ENCODE measurements at regions not wholly inside any gene's neighbourhood (a gene's known extent, or its start where the extent isn't known, plus 50 kb on each side); places are given as distances from the start of the nearest gene placed in this dataset.

GRCh38 chr3:177837951-177838655, 640.8 kb upstream of the TBL1XR1 start:
- H3K4me3 ChIP-seq (ENCODE audit: low read depth, low read length), result no peak overlapping the region
- no peaks in the 10 kb centered on the region for H3K9me3 ChIP-seq (ENCODE audit: control insufficient read depth, insufficient read depth, low read length)
- POLR2A ChIA-PET, result no interaction called here
- DNase-seq (ENCODE audit: low read depth, low spot score), result no peak
- H3K27me3 ChIP-seq (ENCODE audit: control insufficient read depth, insufficient read depth, low read length), result no peaks in the 10 kb centered on the region
- H3K27ac ChIP-seq (ENCODE audit: low read depth, low read length), result no peak overlapping the region
- CTCF ChIA-PET, result interaction anchor here (0.6 kb wide), 1 partner anchor 247 kb away, joined by 3 read pairs; no protein-coding TSS in a partner anchor
- no peak for TF ChIP-seq CTCF (IDR thresholded peaks at IDR 0.05; ENCODE audit: low read depth, low read length)

DNA sequence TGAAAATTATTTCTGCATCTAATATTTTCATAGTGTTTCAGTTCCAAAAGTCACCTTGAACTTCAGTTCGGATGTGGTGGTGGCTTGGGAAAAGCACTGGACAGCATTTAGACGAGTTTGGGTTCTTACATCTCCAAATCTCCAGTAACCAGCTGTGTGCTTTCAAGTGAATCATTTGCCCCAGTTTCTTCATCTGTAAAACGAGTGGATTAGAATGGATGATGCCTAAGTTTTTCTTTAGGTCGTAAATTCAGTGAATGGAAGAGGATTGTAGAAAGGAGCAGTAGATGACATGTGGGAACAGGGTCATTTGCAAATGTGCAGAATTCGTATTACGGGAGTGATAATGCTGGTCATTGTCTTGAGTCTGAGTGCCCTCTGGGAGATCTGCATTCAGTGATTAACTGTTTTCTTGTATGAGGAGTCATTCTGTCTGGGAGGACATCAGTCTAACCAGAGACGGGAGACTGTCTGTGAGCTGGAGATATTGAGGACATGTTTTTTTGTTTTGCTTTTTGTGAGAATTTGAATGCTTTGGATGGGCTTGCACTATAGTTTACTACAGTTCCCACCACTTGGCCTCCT, 641.6 kb upstream of the TBL1XR1 start:
- Histone ChIP-seq H3K27me3 (ENCODE audit: control insufficient read depth, insufficient read depth, low read length) (no peaks in the 10 kb centered on the region), H3K27ac (ENCODE audit: low read depth, low read length) (no peak overlapping the region), H3K4me3 (ENCODE audit: low read depth, low read length) (no peak overlapping the region), H3K9me3 (ENCODE audit: control insufficient read depth, insufficient read depth, low read length) (no peaks in the 10 kb centered on the region)
- DNase-seq (ENCODE audit: low read depth, low spot score), result no peak
- TF ChIP-seq CTCF (IDR thresholded peaks at IDR 0.05; ENCODE audit: low read depth, low read length), result no peak
- CTCF ChIA-PET, result interaction anchor here (0.6 kb wide), 1 partner anchor 246 kb away, joined by 3 read pairs; no protein-coding TSS in a partner anchor
- POLR2A ChIA-PET, result no interaction called here

- Histone ChIP-seq H3K9me3 (ENCODE audit: control insufficient read depth, insufficient read depth, low read length) (no peaks in the 10 kb centered on the region), H3K27me3 (ENCODE audit: control insufficient read depth, insufficient read depth, low read length) (no peaks in the 10 kb centered on the region), H3K4me3 (ENCODE audit: low read depth, low read length) (no peak overlapping the region), H3K27ac (ENCODE audit: low read depth, low read length) (no peak overlapping the region)
- POLR2A ChIA-PET, result no interaction called here
- CTCF ChIA-PET, result no interaction called here
- no peak for TF ChIP-seq CTCF (IDR thresholded peaks at IDR 0.05; ENCODE audit: low read depth, low read length)
- DNase-seq (ENCODE audit: low read depth, low spot score), result no peak
Measured at GRCh38 chr3:177842302-177842701, 645.0 kb upstream of the TBL1XR1 start.

GRCh38 chr3:177842743-177843734, 645.8 kb upstream of the TBL1XR1 start:
- CTCF ChIA-PET, result no interaction called here
- no peak overlapping the region for H3K4me3 ChIP-seq (ENCODE audit: low read depth, low read length)
- TF ChIP-seq CTCF (IDR thresholded peaks at IDR 0.05; ENCODE audit: low read depth, low read length), result no peak
- H3K27me3 ChIP-seq (ENCODE audit: control insufficient read depth, insufficient read depth, low read length), result no peaks in the 10 kb centered on the region
- POLR2A ChIA-PET, result interaction anchor here (0.6 kb wide), 1 partner anchor 11 kb away, joined by 3 read pairs; no protein-coding TSS in a partner anchor
- H3K27ac ChIP-seq (ENCODE audit: low read depth, low read length), result no peak overlapping the region
- no peak for DNase-seq (ENCODE audit: low read depth, low spot score)
- no peaks in the 10 kb centered on the region for H3K9me3 ChIP-seq (ENCODE audit: control insufficient read depth, insufficient read depth, low read length)
